ENCODE measurements at regions not wholly inside any gene's neighbourhood (a gene's known extent, or its start where the extent isn't known, plus 50 kb on each side); places are given as distances from the start of the nearest gene placed in this dataset.

- TF ChIP-seq, protein P1, sequence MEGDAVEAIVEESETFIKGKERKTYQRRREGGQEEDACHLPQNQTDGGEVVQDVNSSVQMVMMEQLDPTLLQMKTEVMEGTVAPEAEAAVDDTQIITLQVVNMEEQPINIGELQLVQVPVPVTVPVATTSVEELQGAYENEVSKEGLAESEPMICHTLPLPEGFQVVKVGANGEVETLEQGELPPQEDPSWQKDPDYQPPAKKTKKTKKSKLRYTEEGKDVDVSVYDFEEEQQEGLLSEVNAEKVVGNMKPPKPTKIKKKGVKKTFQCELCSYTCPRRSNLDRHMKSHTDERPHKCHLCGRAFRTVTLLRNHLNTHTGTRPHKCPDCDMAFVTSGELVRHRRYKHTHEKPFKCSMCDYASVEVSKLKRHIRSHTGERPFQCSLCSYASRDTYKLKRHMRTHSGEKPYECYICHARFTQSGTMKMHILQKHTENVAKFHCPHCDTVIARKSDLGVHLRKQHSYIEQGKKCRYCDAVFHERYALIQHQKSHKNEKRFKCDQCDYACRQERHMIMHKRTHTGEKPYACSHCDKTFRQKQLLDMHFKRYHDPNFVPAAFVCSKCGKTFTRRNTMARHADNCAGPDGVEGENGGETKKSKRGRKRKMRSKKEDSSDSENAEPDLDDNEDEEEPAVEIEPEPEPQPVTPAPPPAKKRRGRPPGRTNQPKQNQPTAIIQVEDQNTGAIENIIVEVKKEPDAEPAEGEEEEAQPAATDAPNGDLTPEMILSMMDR (IDR thresholded peaks at IDR 0.05) = no peak
- TF ChIP-seq POLR2A (IDR thresholded peaks at IDR 0.05) = no peak
Observed at GRCh38 chr4:163988391-163988790, 493.9 kb downstream of the TMA16 start.
